Esophagus muscularis mucosa (tissue), 4 donors: ENCODE measurements at regions not wholly inside any gene's neighbourhood (a gene's known extent, or its start where the extent isn't known, plus 50 kb on each side); places are given as distances from the start of the nearest gene placed in this dataset.

Experiments
- DNase-seq: peaks from one replicate; pipeline ENCODE4 v3.0.0-alpha.2; 2017; ENCODE audit errors: extremely low spot score
- H3K27ac ChIP-seq, 4 donors: fragments of 200-600 bp; sonication (generic); replicated peaks in 1 of 4; 1 replicate in 3 of 4; 2 replicates in 1 of 4; pipeline ENCODE4 v1.5.1; 2016 to 2019; ENCODE audit warnings: mild to moderate bottlenecking in 1 of 4
- H3K27me3 ChIP-seq, 4 donors: fragments of 200-600 bp; sonication (generic); one replicate each; pipeline versions ENCODE4 v1.5.1 to v1.6.0; 2016 to 2019
- H3K36me3 ChIP-seq, 4 donors: fragments of 200-600 bp; sonication (generic); one replicate each; pipeline ENCODE4 v1.5.1; 2016 to 2019
- H3K4me1 ChIP-seq, 4 donors: fragments of 200-600 bp; sonication (generic); one replicate each; pipeline ENCODE4 v1.5.1; 2016 to 2019
- H3K4me3 ChIP-seq, 4 donors: fragments of 200-600 bp; sonication (generic); 1 replicate in 2 of 4; 2 replicates in 2 of 4; pipeline ENCODE4 v1.5.1; 2016 to 2019; ENCODE audit warnings: mild to moderate bottlenecking in 4 of 4, moderate library complexity in 1 of 4
- H3K9me3 ChIP-seq, 4 donors: fragments of 200-600 bp; sonication (generic); 1 replicate in 3 of 4; 2 replicates in 1 of 4; pipeline ENCODE4 v1.5.1; 2016 to 2019
- EP300 ChIP-seq: sonication (generic); formaldehyde crosslinking; IDR thresholded peaks from one replicate; pipeline ENCODE4 v1.6.1; 2017; ENCODE audit warnings: antibody characterized with exemption
- POLR2A ChIP-seq: fragments of 450-650 bp; IDR thresholded peaks from one replicate; pipeline ENCODE4 v1.6.1; 2017; ENCODE audit warnings: antibody characterized with exemption, moderate library complexity, mild to moderate bottlenecking, low read depth
- POLR2AphosphoS5 ChIP-seq, 2 donors: sonication (generic); formaldehyde crosslinking; IDR thresholded peaks; one replicate each; pipeline ENCODE4 v1.6.1; 2017; ENCODE audit warnings: antibody characterized with exemption in 2 of 2
- WGBS: methylation state at CpG from one replicate; pipeline ENCODE4 v1.1.5; 2018; 5-methylcytosine and 5-hydroxymethylcytosine counted together
- intact Hi-C: fragments of 100-400 bp; cut with DNase I; formaldehyde crosslinking; loops from one replicate; pipeline ENCODE4 v1.15.1; 2023
- TF ChIP-seq, protein P1 (sequence below), 3 experiments: fragments of 200-600 bp in 2 of 3; fragments of 450-650 bp in 1 of 3; sonication (generic) in 2 of 3; IDR thresholded peaks; one replicate each; pipeline ENCODE4 v1.5.1; 2017 to 2019; ENCODE audit warnings: antibody characterized with exemption in 3 of 3, mild to moderate bottlenecking in 2 of 3, moderate library complexity in 1 of 3

DNA sequence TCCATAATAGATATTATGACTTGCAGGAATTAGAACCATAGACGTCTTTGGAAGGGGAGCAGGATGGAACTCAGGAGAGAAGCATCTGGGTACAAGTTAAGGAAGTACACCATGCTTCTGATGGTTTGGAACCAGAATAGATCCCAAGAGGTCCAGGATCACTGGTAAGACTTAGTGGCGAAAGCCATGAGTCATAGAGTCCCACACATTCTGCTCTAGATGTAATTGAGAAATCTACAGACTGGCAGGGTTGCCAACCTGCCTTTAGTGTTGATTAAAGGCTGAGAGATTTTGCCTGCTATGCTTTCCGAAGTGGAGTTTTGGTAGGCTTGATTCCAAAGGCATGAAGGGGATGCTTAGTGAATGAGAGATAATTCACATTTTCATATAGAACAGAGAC is 57.1 kb upstream of the C1orf87 start:
- no peaks in the 10 kb centered on the region for H3K27me3 ChIP-seq
- no peak overlapping the region for H3K27ac ChIP-seq
- H3K9me3 ChIP-seq: no peaks in the 10 kb centered on the region
- H3K4me3 ChIP-seq: no peak overlapping the region
- no peak for DNase-seq
- intact Hi-C loops: no loop called here
- 78% methylated on average over 3 of the region's 3 CpGs for WGBS
- no peak for TF ChIP-seq POLR2AphosphoS5 (IDR thresholded peaks at IDR 0.05)
- H3K4me1 ChIP-seq: peaks cover 0 to 9% (median 0%) of the 10 kb centered on the region in 4 donors
- H3K36me3 ChIP-seq: no peaks in the 10 kb centered on the region

DNA sequence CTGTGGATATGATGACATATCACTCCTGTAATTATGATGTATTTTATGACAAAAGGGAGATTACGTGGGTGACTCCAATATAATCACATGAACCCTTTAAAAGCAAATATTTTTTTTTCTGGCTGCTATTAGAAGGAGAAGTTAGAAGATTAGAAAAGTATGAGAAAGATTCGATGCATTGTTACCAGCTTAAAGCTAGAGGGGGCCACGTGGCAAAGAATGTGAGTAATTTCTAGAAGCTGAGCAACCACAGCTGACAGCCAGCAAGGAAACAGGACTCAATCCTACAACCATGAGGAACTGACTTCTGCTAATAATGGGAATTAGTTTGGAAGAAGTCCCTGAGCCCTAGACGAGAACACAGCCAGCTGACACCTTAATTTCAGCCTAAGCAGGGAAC is 56.3 kb upstream of the C1orf87 start:
- DNase-seq: no peak
- Histone ChIP-seq H3K9me3 (no peaks in the 10 kb centered on the region), H3K27ac (no peak overlapping the region), H3K4me3 (no peak overlapping the region), H3K4me1 (peaks cover 0 to 9% (median 0%) of the 10 kb centered on the region in 4 donors), H3K27me3 (no peaks in the 10 kb centered on the region), H3K36me3 (no peaks in the 10 kb centered on the region)
- TF ChIP-seq POLR2AphosphoS5 (IDR thresholded peaks at IDR 0.05) (no peak), EP300 (no peak), POLR2A (no peak)
- TF ChIP-seq, protein P1, sequence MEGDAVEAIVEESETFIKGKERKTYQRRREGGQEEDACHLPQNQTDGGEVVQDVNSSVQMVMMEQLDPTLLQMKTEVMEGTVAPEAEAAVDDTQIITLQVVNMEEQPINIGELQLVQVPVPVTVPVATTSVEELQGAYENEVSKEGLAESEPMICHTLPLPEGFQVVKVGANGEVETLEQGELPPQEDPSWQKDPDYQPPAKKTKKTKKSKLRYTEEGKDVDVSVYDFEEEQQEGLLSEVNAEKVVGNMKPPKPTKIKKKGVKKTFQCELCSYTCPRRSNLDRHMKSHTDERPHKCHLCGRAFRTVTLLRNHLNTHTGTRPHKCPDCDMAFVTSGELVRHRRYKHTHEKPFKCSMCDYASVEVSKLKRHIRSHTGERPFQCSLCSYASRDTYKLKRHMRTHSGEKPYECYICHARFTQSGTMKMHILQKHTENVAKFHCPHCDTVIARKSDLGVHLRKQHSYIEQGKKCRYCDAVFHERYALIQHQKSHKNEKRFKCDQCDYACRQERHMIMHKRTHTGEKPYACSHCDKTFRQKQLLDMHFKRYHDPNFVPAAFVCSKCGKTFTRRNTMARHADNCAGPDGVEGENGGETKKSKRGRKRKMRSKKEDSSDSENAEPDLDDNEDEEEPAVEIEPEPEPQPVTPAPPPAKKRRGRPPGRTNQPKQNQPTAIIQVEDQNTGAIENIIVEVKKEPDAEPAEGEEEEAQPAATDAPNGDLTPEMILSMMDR (IDR thresholded peaks at IDR 0.05): no peak
- WGBS: 74% methylated on average over 4 of the region's 4 CpGs
- intact Hi-C loops: no loop called here

DNA sequence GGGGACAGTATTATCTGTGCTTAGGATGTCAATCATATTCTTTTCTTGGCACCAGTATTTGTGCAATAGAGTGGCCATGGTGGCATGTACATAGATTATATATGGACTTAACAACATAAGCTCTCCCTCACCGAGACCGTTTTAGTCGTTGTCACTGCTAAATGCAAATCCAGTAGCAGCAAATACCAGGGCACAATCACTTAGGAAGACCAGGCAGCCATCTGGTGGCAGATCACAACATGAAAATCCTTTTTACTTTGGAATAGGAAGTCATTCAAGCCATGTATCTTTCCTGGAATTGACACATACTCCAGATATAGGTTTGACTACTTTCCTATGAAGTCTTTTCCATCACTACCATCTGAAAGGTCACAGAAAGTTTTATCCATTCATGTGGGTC is 53.2 kb upstream of the C1orf87 start:
- Histone ChIP-seq H3K4me3 (no peak overlapping the region), H3K4me1 (no peaks in the 10 kb centered on the region), H3K27me3 (no peaks in the 10 kb centered on the region), H3K36me3 (no peaks in the 10 kb centered on the region), H3K27ac (no peak overlapping the region), H3K9me3 (no peaks in the 10 kb centered on the region)
- intact Hi-C loops: no loop called here
- DNase-seq: no peak
- WGBS: 91% methylated on average over 3 of the region's 3 CpGs
- TF ChIP-seq EP300 (no peak), POLR2A (no peak), POLR2AphosphoS5 (IDR thresholded peaks at IDR 0.05) (no peak)
- TF ChIP-seq, protein P1 (IDR thresholded peaks at IDR 0.05): no peak
